Right lobe of liver (tissue), 6 donors: ENCODE measurements at regions not wholly inside any gene's neighbourhood (a gene's known extent, or its start where the extent isn't known, plus 50 kb on each side); places are given as distances from the start of the nearest gene placed in this dataset.

Experiments used
- ATAC-seq, 4 donors: fragments of 200-7000 bp; cut with Tn5 transposase; one replicate each; pipeline ENCODE4 v1.9.1; 2020; ENCODE audit warnings: mild to moderate bottlenecking in 4 of 4, moderate library complexity in 4 of 4
- DNase-seq, 3 donors: peaks; one replicate each; pipeline ENCODE4 v3.0.0-alpha.2; 2020
- H3K27ac ChIP-seq, 3 donors: fragments of 200-600 bp; one replicate each; pipeline ENCODE4 v1.8.0; 2022
- H3K27me3 ChIP-seq, 2 donors: fragments of 200-600 bp; one replicate each; pipeline ENCODE4 v1.8.0; 2022
- H3K36me3 ChIP-seq, 4 donors: fragments of 200-600 bp; sonication (generic) in 1 of 4; one replicate each; pipeline versions ENCODE4 v1.5.1 to v1.8.0; 2017 to 2022; ENCODE audit warnings: control low read depth in 1 of 4
- H3K4me1 ChIP-seq, 4 donors: fragments of 200-600 bp; sonication (generic) in 1 of 4; one replicate each; pipeline versions ENCODE4 v1.5.1 to v1.8.0; 2017 to 2022; ENCODE audit warnings: control low read depth in 1 of 4
- H3K4me3 ChIP-seq, 3 donors: fragments of 200-600 bp; one replicate each; pipeline ENCODE4 v1.8.0; 2022
- H3K9me3 ChIP-seq, 4 donors: fragments of 200-600 bp; sonication (generic) in 1 of 4; one replicate each; pipeline versions ENCODE4 v1.5.1 to v1.8.0; 2017 to 2022; ENCODE audit warnings: control low read depth in 1 of 4
- POLR2A ChIP-seq: fragments of 450-650 bp; IDR thresholded peaks from one replicate; pipeline ENCODE4 v1.6.1; 2017; ENCODE audit warnings: antibody characterized with exemption, mild to moderate bottlenecking
- WGBS: methylation state at CpG from one replicate; pipeline ENCODE4 v1.1.6; 2018; ENCODE audit warnings: low coverage, low lambda C conversion rate; ENCODE audit not compliant: insufficient coverage; ENCODE audit errors: missing lambda C conversion rate; 5-methylcytosine and 5-hydroxymethylcytosine counted together
- intact Hi-C, 2 donors: fragments of 100-400 bp; cut with DNase I; formaldehyde crosslinking; loops; one replicate each; pipeline versions ENCODE4 v1.11.2 to v1.14.1; 2022
- TF ChIP-seq, protein P1 (sequence below), 4 donors: fragments of 200-600 bp in 3 of 4; fragments of 450-650 bp in 1 of 4; IDR thresholded peaks; one replicate each; pipeline versions ENCODE4 v1.5.1 to v1.8.0; 2016 to 2022; ENCODE audit warnings: antibody characterized with exemption in 4 of 4, mild to moderate bottlenecking in 2 of 4
- donor health status: DM: no; HTN: yes; CAD: no.
- donor health status: DM: no; HTN: no; CAD: no.
- donor health status: DM: no; HTN: no; CAD: no.
- donor health status: DM: no; HTN: yes; CAD: no.
- donor health status: DM: no; HTN: yes; CAD: no.

DNA sequence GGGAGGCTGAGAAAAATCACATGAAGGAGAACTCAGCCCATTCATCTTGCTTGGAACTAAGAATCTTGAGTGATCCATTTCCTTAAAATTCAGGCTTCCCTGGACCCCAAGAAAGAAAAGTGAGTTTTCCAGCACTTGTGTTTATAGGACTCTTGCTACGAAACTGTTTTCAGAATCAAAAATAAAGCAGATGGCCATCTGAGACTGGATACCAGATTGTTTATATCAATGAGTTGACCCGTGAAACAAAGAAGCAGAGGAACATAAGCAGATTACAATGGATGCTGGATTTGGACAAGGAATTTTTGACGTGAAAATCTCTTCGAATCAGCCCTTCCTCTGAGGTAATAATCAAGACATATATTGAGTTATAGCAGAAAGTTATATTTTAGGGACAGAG, 223.2 kb downstream of the SYK start:
- ATAC-seq (no peak), DNase-seq (no peak)
- Histone ChIP-seq H3K27me3 (no peaks in the 10 kb centered on the region), H3K4me1 (peaks cover 0 to 7% (median under 1%) of the 10 kb centered on the region in 4 donors), H3K9me3 (no peaks in the 10 kb centered on the region), H3K36me3 (no peaks in the 10 kb centered on the region), H3K4me3 (no peak overlapping the region), H3K27ac (no peak overlapping the region)
- intact Hi-C loops = no loop called here
- TF ChIP-seq, protein P1, sequence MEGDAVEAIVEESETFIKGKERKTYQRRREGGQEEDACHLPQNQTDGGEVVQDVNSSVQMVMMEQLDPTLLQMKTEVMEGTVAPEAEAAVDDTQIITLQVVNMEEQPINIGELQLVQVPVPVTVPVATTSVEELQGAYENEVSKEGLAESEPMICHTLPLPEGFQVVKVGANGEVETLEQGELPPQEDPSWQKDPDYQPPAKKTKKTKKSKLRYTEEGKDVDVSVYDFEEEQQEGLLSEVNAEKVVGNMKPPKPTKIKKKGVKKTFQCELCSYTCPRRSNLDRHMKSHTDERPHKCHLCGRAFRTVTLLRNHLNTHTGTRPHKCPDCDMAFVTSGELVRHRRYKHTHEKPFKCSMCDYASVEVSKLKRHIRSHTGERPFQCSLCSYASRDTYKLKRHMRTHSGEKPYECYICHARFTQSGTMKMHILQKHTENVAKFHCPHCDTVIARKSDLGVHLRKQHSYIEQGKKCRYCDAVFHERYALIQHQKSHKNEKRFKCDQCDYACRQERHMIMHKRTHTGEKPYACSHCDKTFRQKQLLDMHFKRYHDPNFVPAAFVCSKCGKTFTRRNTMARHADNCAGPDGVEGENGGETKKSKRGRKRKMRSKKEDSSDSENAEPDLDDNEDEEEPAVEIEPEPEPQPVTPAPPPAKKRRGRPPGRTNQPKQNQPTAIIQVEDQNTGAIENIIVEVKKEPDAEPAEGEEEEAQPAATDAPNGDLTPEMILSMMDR (IDR thresholded peaks at IDR 0.05) = no peak
- TF ChIP-seq POLR2A = no peak
- WGBS = 78% methylated on average over 3 of the region's 4 CpGs

DNA sequence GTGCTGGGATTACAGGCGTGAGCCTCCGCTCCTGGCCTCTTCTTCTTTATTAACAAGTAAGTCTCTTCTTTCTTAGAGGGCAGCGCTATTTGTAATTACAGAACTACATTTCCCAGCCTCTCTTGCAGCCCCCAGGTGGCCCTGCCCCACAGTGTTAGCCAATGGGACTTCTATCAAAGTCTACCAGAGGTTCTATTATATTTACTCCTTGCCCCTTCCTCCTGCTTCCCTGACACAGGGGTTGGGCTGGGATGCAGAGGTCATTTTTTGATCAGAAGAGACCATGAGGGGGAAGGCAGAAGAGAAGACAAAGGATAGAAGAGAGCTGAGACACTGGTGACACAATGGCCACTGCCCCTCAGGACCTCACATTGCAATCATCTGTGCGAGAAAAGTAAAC, 224.2 kb downstream of the SYK start:
- H3K36me3 ChIP-seq = no peaks in the 10 kb centered on the region
- H3K4me1 ChIP-seq = peaks cover 0 to 17% (median 6%) of the 10 kb centered on the region in 4 donors
- H3K27ac ChIP-seq = no peak overlapping the region
- DNase-seq = no peak
- no peak overlapping the region for H3K4me3 ChIP-seq
- TF ChIP-seq, protein P1 (IDR thresholded peaks at IDR 0.05) = no peak
- TF ChIP-seq POLR2A = no peak
- ATAC-seq = no peak
- H3K9me3 ChIP-seq = no peaks in the 10 kb centered on the region
- 69% methylated on average over 2 of the region's 4 CpGs for WGBS
- intact Hi-C loops = no loop called here
- no peaks in the 10 kb centered on the region for H3K27me3 ChIP-seq

DNA sequence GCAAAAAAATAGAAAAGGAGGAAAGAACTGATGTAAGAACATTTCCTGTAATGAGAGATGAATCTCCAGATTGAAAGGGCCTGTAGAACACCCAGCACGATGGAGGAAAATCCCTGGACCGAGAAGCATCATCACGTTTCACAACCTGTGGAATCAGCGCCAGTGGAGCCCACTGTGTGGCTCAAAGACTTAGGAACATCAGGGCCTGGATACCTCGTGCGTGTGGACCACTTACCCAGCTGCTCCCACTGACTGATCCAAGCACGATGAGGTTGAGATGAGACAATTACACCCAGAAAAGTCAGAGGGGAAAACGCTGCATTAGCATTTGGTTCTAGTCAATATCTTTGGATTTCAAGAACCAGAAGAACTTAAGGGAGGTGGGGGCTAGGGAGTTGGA, 224.6 kb downstream of the SYK start:
- intact Hi-C loops = no loop called here
- Histone ChIP-seq H3K4me3 (no peak overlapping the region), H3K9me3 (no peaks in the 10 kb centered on the region), H3K27ac (no peak overlapping the region), H3K4me1 (peaks cover 0 to 18% (median 7%) of the 10 kb centered on the region in 4 donors), H3K27me3 (no peaks in the 10 kb centered on the region), H3K36me3 (no peaks in the 10 kb centered on the region)
- no peak for TF ChIP-seq POLR2A
- DNase-seq = no peak
- ATAC-seq = no peak
- WGBS = 53% methylated on average over 3 of the region's 8 CpGs

DNA sequence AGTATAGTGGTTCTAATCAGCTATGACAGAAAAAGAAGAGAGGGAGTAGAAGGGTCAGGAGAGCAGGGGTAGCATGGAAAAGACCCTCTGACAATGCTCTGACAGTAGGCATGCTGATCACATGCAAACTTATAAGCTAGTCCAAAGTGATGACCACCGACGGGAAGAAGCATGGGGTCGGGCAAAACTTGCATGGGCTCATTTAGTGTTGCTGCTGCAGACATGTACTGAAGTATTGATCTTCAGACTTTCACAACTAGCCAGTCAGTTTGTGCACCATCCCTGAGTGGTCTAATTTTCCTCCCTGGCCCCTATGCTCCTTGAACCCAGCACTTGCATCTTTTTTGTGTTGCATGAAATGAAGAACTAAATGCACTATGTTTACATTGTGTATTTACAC, 225.4 kb downstream of the SYK start:
- DNase-seq (no peak), ATAC-seq (no peak)
- no peaks in the 10 kb centered on the region for H3K36me3 ChIP-seq
- peaks cover 0 to 18% (median 7%) of the 10 kb centered on the region in 4 donors for H3K4me1 ChIP-seq
- no peak overlapping the region for H3K27ac ChIP-seq
- intact Hi-C loops = no loop called here
- TF ChIP-seq POLR2A = no peak
- TF ChIP-seq, protein P1 (IDR thresholded peaks at IDR 0.05) = no peak
- no peaks in the 10 kb centered on the region for H3K9me3 ChIP-seq
- WGBS = 82% methylated on average over 3 of the region's 3 CpGs
- no peak overlapping the region for H3K4me3 ChIP-seq
- H3K27me3 ChIP-seq = no peaks in the 10 kb centered on the region

DNA sequence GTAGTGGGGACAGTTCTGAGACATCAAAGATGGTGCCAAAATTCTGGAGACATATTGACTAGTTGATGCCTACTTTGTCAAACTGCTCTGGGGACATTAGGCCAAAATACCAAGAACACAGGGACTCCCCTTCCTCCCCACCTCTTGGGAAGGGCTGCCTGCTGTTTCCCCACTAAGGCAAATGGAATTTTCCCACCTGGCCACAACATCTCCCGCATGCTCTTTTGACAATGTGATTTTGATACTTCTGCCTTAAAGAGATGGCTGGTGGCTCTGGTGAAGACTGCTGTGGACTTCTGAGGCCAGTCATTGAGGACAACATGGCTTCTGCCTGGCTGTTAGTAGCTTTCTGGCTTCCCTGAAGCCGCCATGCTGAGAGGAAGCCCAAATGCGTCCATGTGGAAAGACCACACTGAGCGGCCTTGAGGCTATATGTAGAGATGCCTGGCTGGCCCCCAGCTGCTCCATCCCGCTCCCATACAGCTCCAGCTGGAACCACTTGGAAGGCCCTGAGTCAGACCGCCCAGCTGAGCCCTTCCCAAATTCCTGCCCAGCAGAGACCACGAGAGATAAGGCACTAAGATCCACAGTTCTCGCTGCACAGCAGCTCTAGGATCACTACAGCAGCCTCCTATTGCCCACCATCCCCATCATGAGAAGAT, 226.7 kb downstream of the SYK start:
- Histone ChIP-seq H3K36me3 (no peaks in the 10 kb centered on the region), H3K4me3 (no peak overlapping the region), H3K9me3 (no peaks in the 10 kb centered on the region), H3K27ac (no peak overlapping the region), H3K4me1 (peaks cover 0 to 18% (median 7%) of the 10 kb centered on the region in 4 donors), H3K27me3 (no peaks in the 10 kb centered on the region)
- DNase-seq (no peak), ATAC-seq (no peak)
- WGBS = 80% methylated on average over 1 of the region's 8 CpGs
- intact Hi-C loops = no loop called here
- no peak for TF ChIP-seq POLR2A
- TF ChIP-seq, protein P1 (IDR thresholded peaks at IDR 0.05) = no peak
